ENCODE measurements at regions not wholly inside any gene's neighbourhood (a gene's known extent, or its start where the extent isn't known, plus 50 kb on each side); places are given as distances from the start of the nearest gene placed in this dataset.

- no peak for DNase-seq
These were observed 243.9 kb upstream of the SMARCA2 start for GRCh38 chr9:1771094-1771789.

- DNase-seq, result no peak
These were observed 239.9 kb upstream of the SMARCA2 start for GRCh38 chr9:1775230-1775629.

GRCh38 chr9:1776668-1777067 is 238.5 kb upstream of the SMARCA2 start:
- no peak for DNase-seq

- DNase-seq, result no peak
These were observed 224.0 kb upstream of the SMARCA2 start for GRCh38 chr9:1791191-1791590.

GRCh38 chr9:1794547-1795270 is 220.4 kb upstream of the SMARCA2 start:
- no peak for DNase-seq

GRCh38 chr9:1804128-1804865 is 210.8 kb upstream of the SMARCA2 start:
- DNase-seq, result no peak

GRCh38 chr9:1829719-1830118 is 185.4 kb upstream of the SMARCA2 start:
- DNase-seq, result no peak

- no peak for DNase-seq
These were observed 182.2 kb upstream of the SMARCA2 start for GRCh38 chr9:1832960-1833359.

GRCh38 chr9:1837453-1838084 is 177.6 kb upstream of the SMARCA2 start:
- peak; percentile 41 for DNase-seq

- no peak for DNase-seq
These were observed 175.2 kb upstream of the SMARCA2 start for GRCh38 chr9:1839909-1840308.

- DNase-seq, result no peak
These were observed 169.7 kb upstream of the SMARCA2 start for GRCh38 chr9:1845425-1845824.

GRCh38 chr9:1855726-1856125 is 159.4 kb upstream of the SMARCA2 start:
- no peak for DNase-seq

GRCh38 chr9:1857808-1858207 is 157.3 kb upstream of the SMARCA2 start:
- DNase-seq, result no peak

GRCh38 chr9:1869843-1870242 is 145.3 kb upstream of the SMARCA2 start:
- DNase-seq, result peak; percentile 19

- DNase-seq, result no peak
These were observed 144.2 kb upstream of the SMARCA2 start for GRCh38 chr9:1870915-1871314.

- no peak for DNase-seq
These were observed 143.3 kb upstream of the SMARCA2 start for GRCh38 chr9:1871626-1872419.

- DNase-seq, result no peak
These were observed 139.8 kb upstream of the SMARCA2 start for GRCh38 chr9:1875251-1875851.

GRCh38 chr9:1875921-1876448 is 139.2 kb upstream of the SMARCA2 start:
- DNase-seq, result no peak

- DNase-seq, result no peak
These were observed 138.2 kb upstream of the SMARCA2 start for GRCh38 chr9:1876891-1877496.

GRCh38 chr9:1877951-1878350 is 137.2 kb upstream of the SMARCA2 start:
- no peak for DNase-seq

GRCh38 chr9:1878811-1879210 is 136.3 kb upstream of the SMARCA2 start:
- no peak for DNase-seq
